NCI-H2029 (cell line): ENCODE measurements at regions not wholly inside any gene's neighbourhood (a gene's known extent, or its start where the extent isn't known, plus 50 kb on each side); places are given as distances from the start of the nearest gene placed in this dataset.

Experiments used
- DNase-seq: peaks from one replicate; lab custom pipeline; 2025; lab: John Stamatoyannopoulos, UW

DNA sequence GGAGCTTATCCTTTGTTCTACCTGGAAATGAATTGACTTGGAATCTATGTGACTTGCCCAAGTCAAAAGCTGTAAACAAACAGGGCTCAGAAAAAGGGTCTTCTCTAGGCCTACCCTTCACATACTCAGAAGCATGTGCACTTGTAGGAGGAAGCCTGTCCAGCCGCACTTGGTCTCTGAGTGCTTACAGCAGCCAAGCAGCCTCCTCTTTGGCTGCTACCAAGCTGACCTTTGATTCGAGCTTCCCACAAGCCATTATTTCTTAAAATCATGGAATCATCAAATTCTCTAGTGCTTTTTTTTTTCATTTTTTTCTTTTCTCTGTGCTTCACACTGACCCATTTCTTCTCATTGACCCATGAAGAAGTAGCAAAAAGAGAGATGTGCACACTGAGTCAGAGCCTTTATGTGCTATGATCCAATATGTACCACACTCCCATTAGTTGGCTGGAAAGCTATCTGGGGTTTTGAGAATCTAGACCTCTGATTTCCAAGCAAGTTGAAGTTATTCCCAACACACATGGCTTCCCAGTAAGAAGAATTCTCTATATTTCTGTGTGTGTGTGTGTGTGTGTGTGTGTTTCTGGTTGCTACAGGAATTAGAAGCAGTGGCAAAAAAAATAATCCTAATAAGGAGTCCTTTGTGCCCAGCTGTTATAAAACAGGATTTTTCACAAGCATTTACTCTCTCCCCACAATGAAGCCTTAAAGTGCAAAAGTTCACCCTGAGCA is 550.3 kb upstream of the TNP1 start:
- no peak for DNase-seq

DNA sequence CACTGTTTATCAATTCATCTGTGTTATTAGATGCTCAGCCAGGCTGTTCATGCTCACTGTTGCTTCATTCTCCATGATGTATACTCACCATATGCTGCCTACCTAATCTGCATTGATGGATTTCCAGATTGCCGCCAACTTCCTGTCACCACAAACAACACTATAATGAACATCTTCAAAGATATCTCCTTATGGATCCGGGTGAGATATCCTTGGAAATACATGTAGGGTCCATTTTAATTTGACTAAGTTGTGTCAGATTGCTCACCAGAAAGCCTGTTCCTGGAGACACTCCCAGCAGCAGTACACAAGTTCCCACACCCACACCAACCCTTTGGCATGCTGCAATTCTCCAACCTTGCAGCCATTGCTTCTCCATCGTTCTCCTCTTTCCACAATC is 547.5 kb upstream of the TNP1 start:
- no peak for DNase-seq

DNA sequence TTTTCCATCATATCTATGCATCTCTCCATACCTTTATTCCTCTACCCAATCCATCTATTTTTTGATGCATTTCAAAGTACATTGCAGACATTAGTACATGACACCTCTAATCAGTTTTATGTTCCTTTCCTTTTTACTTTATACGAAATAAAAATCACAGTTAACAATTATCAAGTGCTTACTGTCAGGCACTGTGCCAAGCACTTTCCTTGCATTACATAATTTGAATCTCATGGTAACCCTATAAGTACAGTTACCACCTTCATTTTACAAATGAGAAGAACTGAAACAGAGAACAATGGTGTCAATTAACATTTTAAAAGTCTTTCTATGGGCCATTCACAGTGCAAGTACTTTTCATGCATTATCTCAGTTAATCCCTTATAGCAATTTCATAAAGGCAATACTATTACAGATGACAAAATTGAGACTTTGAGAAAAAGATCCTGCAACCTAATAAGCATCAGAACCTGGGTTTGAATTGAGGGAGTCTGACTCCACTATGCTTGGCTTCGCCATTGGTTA is 544.4 kb upstream of the TNP1 start:
- no peak for DNase-seq

DNA sequence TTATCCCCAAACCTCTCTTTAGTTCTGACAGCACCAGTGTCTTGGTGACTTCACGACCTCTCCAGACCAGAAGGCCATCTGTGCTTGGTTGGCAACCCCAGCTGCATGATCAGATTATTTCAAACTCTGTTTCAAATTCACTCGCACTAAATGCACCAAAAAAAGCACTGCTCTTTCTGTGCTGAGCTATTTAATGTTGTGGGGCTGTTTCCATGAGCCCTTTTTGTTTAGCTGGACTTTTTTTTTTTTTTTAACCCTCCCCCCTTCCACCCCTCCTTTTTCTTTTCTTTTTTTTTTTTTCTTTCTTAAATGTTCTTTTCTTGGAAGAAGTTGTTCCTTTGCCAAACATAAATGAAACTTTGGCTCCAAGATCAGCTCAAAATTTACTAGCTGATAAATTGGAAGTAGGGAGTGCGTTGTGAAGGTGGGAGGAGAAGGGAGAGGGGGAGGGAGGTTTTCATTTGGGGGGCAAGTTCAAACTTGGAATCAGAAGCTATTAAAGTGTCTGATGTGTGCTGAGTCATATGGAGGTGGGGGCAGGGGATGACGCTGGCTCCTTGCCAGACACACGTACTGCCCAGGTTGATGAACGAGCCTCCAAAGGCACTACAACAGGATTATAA is 543.0 kb upstream of the TNP1 start:
- no peak for DNase-seq

DNA sequence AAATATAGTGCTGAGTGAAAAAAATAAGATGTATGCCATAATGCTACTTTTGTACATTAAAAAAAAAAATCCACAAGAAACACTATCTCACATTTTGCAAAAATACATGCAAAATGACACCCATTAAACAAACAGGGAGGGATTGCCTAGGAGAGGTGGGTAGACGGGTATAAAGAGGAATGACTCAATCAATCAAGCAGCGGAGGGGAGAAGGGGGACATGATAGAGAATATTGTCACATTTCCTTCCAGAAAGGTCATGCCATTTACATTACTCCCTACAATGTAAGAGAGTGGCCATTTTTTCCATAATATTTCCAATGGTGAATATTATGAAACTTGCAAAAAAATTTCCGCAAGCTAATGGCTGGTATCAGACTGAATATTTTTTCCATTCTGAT is 542.3 kb upstream of the TNP1 start:
- DNase-seq: no peak

DNA sequence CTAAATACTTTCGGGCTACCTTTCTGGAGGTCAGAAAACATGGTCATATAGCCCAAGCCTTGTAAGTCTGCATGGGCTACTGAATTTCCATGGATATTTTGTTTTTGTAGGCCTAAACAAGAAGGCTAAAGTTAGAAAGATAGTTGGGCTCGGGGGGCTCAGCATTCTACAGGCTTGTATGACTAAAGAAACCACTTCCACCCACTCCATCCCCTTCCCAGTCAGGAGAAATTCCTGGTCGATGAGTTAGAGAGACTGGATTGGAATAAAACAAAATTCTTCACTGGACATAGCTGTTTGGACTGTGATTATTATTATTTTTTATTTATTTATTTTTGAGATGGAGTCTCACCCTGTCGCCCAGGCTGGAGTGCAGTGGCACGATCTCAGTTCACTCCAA is 539.4 kb upstream of the TNP1 start:
- no peak for DNase-seq

DNA sequence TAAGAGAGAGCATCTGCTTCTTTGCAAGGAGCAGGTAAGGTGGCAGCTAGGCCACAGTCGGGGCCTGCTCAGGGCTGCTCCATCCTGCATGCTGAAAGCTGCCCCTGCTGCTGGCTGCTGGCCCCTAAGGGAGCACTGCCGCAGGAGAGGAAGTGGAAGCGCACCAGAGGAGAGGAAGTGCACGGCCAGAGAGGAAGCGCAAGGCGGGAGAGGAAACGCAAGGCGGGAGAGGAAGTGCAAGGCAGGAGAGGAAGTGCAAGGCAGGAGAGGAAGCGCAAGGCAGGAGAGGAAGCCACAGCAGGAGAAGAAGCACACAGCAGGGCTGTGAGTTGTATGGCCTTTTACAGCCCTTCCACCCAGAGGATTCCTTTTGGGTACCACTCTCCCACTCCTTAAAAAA is 539.0 kb upstream of the TNP1 start:
- no peak for DNase-seq

DNA sequence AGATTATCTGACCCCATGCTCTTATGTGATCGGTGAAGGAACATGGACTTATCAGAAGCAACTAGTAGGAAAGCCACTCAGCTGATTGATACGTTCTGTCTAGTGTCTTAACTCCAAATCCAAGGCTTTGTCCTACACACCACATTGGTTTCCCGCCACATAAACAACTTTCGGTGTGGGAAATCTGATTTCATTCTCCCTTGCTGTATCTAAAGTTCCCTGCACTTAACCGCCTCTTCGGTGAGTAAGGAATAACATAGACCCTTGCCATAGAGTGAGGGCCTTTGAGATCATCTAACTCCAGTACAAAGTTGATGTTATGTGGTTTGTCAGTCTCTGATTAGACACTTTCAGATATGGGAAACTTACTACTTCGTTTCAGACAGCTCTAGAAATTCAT is 538.2 kb upstream of the TNP1 start:
- no peak for DNase-seq

DNA sequence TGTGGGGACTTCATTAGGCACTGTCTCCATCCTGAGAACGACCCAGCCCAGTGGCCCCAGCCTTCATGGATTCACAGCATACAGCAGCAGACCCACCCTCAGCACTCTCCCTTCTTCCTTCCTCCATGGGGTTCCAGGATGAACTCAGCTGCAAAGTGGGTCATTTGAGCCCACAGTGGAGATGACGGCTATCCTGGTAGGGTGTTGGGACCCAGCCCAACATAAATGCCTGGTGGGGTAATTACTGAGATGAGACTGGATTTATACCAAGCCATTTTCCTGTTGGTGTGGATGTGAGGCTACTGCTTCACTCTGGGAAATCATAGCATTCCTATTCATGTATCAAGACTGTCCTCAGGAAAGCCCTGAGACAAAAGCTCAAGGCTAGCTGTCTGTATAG is 536.7 kb upstream of the TNP1 start:
- DNase-seq: no peak

DNA sequence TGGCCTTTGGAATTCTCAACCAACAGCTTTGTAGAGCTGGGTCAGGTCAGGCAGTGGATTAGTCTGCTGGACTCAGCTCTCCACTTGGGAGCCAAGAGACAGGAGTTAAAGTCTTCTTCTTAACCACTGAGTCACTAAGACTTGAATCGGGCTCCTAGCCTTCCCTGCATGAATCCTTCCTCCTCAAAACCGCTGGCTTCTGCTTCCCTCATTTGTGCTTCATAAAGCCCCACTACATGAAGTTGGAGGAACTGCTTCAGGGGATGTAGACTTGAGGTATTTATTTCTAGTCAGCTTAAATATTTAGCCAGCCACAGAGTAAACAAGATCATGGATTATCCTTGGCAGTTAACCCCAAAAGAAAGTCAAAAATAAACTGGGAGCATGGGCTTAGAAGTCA is 536.3 kb upstream of the TNP1 start:
- DNase-seq: no peak

DNA sequence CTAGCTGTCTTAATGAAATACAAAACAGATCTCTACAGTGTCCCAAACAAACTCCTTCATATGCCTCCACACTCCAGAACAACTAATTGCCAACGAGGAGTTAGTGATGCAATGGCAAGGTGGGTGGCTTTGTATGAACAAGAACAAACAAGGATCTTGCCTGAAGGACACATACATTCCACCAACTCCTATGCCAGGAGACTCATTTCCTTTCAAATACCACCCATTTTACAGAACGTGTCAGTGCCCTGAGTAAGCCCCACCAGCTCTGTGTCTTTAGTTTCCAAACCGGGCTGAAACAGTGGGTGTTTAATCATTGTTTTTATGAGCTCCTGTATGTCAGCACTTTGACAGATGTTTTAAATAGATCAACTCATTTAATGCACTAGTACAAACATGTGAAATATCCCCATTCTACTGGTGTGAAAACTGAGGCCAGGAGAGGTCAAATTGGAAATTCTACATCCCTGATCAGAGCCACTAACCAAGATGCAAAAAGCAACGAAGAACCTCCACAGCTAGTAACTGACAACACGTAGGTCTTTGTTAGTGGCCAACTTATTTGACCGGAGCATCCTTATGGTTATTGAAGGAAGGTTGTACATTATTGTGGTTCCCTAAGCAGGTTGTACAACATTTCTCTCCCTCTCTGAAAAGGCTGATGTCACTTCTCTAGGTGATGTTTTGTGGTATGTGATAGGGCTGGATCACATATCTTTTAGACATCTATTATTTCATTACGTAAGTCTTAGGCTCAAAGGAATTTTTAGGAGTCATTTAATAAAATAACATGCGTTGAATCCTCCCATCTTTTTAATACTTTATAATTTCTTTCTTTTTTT is 534.9 kb upstream of the TNP1 start:
- DNase-seq: no peak

DNA sequence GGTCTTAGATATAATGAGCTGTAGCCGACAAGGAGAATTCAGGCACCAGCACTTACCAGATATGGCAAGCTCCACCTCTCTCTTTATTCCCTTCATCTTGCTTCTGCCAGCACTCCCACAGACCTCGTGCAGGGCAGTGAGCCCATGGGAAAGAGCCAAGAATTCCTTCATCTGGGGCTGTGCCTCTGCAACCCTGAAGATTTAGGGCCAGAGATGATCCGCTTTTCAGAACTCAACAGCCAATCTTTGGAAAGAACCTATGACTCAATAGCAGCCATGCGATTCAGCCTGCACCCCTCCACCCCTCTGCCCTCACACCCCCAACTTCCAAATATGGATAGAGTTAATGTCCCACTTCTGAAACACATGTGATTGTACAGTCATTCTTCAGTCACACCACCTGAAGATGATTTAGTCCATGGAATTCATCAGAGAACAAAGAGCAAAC is 533.7 kb upstream of the TNP1 start:
- no peak for DNase-seq

DNA sequence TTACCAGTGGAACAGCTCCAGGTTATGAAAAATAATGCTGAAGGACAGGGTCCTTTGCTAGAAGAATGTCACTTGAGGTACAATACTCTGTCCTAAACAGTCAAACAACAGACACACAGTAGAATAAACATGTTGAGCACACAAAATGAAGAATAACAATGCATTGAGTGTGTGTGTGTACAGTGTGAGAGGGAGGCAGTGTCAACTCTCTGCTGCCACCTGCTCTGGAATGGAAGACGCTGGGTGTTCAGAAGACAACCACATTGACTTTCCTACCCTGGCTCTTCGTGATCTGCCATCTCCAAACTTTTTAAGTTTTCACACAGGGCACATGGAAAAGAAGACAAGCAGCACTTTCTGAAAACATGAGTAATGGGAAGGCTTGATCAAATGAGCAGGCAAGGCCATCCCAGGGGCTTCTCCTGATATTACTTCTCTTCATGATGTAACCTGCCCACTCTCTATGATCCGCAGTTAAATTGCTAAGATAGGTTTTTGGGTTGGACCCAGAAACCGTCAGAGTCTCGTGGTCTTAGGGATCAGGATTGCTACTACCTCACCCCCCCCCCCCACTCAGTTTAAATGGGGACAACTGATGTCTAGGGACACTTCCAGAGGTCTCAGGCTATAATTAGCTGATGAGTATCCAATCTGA is 533.2 kb upstream of the TNP1 start:
- peak; percentile 24 for DNase-seq

DNA sequence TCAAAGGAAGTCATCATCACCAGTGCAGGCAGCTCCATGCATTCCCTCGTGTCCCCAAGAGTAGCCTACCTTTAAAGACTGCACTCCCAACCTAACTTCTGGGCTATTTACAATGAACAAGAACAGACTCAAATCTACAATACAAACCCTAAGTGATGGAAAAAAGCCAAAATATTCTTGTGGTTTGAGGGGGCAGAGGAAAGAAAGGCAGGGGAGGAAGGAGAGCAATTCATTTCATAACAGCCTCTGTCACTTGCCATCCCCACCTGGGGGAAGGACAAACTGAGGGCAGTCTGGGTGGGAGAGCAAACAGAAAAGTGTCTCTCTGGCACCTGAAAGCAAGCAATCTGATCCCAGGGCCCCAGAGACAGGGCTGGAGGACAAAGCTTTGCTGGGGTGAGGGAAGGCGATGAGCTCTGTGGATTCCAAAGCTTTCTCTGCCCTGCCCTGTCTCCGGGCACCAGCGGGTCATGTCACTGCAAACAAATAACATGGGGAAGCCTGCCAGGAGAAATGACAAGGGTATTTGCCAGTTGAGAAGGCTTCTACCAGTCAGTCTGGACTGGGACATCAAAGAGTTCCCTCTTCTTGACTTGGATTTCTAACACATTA is 528.0 kb upstream of the TNP1 start:
- DNase-seq: peak; percentile 33

DNA sequence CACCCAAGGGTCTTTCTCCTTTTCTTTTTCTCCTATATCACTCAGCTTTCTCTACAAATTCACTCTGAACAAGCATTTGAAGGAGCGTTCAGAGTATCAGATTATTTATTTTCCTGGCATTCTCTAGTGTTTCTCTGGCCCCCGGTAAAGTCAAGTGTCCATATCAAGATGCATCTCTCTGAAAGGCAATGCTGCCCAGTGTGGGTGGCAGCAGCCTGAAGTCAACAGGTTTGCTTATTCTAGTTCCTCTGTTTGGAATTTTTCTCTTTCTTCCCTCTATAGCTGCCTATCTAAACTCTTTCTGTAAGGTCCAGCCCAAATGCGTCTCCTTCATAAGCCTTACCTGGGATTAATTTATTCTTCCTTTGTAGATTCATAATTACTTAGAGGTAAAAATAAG is 526.2 kb upstream of the TNP1 start:
- DNase-seq: no peak

DNA sequence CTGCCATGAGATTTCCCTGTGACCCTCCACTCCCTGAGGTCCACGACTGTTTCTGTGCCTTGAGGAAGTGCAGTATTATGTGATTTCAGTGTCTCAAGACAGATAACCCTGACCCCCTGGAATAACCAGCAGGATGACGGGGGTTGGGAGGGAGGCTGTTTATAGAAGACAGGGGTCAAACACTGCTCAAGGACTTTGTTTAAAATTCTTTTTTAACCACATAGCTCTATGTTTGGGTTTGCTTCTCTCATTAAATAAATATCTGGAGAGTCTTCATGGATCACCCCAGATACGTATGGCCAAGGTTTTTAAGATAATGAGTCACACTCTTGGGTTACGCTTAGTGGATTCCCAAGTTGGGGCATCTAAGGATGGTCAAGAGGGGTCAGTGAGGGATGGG is 523.8 kb upstream of the TNP1 start:
- DNase-seq: no peak

DNA sequence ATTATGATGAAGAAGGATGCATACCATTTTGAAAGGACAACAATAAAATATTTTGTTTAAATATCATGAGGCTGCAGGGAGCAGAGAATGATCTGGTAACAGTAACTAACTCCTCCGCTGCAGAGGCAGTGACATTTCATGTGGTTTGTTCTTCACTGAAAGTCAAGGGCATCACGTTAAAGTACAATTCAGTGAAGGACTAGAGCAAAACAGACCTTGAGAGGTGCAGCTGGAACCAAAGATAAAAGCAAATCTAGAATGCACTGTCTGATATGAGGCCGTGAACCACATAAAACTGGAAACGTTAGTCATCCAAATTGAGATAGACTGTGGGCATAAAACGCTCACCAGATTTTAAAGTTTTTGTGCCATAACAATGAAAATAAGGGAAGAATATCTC is 522.9 kb upstream of the TNP1 start:
- DNase-seq: no peak

DNA sequence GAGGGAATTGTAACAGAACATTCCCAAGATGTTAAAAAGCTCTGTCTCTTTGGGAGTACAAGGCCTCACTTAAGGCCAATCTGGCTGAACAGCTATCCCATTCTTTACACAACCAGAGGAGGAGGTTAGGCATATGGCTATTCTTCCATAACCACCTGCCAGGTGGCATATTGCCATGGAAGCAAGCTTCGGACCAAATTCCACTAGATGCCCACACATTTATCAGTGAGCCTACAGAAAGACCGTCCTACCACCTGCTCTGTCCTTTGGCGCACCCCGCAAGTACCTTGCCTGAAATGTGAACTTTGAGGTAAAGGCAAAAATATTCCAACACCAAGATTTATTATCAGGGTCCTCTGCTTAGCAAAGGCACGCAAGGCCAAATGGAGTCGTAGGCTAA is 519.9 kb upstream of the TNP1 start:
- DNase-seq: no peak

DNA sequence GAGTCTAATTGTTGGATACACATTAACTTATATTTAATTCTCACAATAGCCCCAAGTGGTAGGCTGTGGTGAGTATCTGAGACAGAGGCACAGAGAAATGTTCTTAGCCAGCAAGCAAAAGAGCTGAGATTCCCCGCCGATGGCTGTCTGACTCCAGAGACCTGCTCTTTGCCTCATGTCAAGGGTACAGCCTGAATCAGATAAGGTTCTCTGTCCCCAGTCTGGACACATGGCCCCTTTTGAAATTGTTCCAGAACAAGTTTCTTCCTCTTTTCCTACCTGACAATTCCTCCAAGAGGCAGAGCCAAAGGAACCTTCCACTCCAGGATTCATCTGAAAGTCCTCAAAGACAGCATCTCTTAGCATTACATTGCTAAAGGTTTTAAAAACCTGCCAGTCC is 512.9 kb upstream of the TNP1 start:
- no peak for DNase-seq

DNA sequence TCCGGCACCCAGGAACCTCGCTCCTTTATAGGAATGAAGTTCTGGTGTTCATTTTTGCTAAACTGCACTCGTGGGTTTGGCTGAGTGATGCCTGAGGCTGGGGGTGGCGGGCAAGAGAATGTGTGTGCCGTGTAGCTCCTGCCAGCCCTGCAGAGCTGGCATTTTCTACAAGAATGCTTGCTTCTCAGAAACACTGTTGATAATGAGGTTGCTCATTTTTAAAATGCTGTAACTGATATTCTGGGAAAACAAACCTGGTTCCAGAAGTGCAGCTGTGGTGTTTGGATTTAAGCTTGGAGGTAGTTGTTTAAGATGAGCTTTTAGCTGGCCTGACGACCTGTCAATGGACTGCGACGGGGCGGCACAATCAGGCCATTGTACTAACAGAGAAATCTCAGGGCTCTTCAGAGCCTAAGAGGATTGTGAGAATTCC is 511.9 kb upstream of the TNP1 start:
- DNase-seq: no peak

DNA sequence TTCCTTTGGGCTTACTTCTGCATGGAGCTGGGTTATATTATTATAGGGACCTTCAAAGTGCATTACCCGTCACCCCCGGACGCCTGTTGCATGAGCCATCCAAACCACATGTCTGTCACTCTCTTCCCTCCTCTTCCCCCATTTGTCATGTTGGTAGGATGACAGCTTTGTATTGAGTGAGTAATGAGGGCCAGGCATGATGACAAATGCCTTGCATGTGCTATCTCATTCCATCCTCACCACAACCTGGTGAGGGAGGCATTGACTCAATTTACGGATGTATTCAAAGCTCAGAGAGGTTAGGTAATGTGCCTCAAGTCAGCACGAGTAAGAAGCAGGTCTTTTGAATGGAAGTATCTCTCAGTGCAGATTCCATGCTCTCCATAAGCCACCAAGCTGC is 510.5 kb upstream of the TNP1 start:
- DNase-seq: no peak

DNA sequence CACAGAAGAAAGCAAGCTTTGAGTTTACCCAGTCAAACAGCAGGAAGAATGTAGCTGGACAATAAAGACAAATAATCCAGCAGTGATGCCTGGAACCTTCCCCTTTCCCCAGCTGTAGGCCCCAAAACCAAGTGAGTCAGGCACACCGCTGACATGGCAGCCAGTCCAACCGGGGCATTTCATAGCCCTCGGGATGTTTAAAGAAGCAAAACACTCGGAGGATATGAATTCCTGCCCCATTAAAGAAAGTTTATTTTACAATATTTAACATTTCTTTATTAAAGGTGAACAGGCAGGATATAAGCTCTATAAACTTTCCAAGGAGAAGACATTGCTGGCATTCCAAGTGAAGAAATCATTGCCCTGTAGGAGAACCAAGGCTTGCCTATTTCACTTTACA is 507.6 kb upstream of the TNP1 start:
- DNase-seq: no peak
